H9 (cell line): ENCODE measurements at regions not wholly inside any gene's neighbourhood (a gene's known extent, or its start where the extent isn't known, plus 50 kb on each side); places are given as distances from the start of the nearest gene placed in this dataset.

ENCODE experiments used
- DNase-seq: peaks from one replicate; pipeline ENCODE4 v3.0.0-alpha.2; 2017
- H2AFZ ChIP-seq: one replicate; pipeline ENCODE4 v1.6.1; 2013; ENCODE audit warnings: mild to moderate bottlenecking, low read length, control low read depth, moderate library complexity
- H2AK5ac ChIP-seq: 2 replicates; pipeline ENCODE4 v1.6.1; 2013; ENCODE audit warnings: low read length, control low read depth, mixed read lengths; ENCODE audit not compliant: insufficient read length
- H2BK120ac ChIP-seq: one replicate; pipeline ENCODE4 v1.6.1; 2013; ENCODE audit warnings: low read depth, mild to moderate bottlenecking, low read length, control low read depth, inconsistent platforms; ENCODE audit not compliant: poor library complexity, severe bottlenecking
- H2BK12ac ChIP-seq: 2 replicates; pipeline ENCODE4 v1.6.1; 2013; ENCODE audit warnings: low read length, control low read depth, mixed read lengths, low read depth; ENCODE audit not compliant: insufficient read length
- H2BK15ac ChIP-seq: 2 replicates; pipeline ENCODE4 v1.6.1; 2013; ENCODE audit warnings: low read depth, low read length, control low read depth
- H2BK20ac ChIP-seq: one replicate; pipeline ENCODE4 v1.6.1; 2013; ENCODE audit warnings: low read depth, mild to moderate bottlenecking, low read length, control low read depth, inconsistent platforms; ENCODE audit not compliant: poor library complexity, severe bottlenecking
- H2BK5ac ChIP-seq: 2 replicates; pipeline ENCODE4 v1.6.1; 2013; ENCODE audit warnings: low read length, control low read depth, mixed read lengths; ENCODE audit not compliant: insufficient read length
- H3K14ac ChIP-seq: 2 replicates; pipeline ENCODE4 v1.6.1; 2013; ENCODE audit warnings: low read length, control low read depth; ENCODE audit not compliant: insufficient read depth
- H3K18ac ChIP-seq: 2 replicates; pipeline ENCODE4 v1.6.1; 2013; ENCODE audit warnings: low read depth, mild to moderate bottlenecking, mixed read lengths, low read length, control low read depth; ENCODE audit not compliant: insufficient read length
- H3K23ac ChIP-seq: 2 replicates; pipeline ENCODE4 v1.6.1; 2013; ENCODE audit warnings: low read length, control low read depth, mixed read lengths, low read depth; ENCODE audit not compliant: insufficient read length
- H3K23me2 ChIP-seq: 2 replicates; pipeline ENCODE4 v1.6.1; 2013; ENCODE audit warnings: low read depth, mild to moderate bottlenecking, mixed read lengths, low read length, control low read depth; ENCODE audit not compliant: insufficient read length, poor library complexity, severe bottlenecking
- H3K27ac ChIP-seq: 2 replicates; pipeline ENCODE4 v1.5.1; 2013; ENCODE audit warnings: low read length, control low read depth, mixed read lengths, low read depth; ENCODE audit not compliant: insufficient read length
- H3K27me3 ChIP-seq: 2 replicates; pipeline ENCODE4 v1.6.1; 2013; ENCODE audit warnings: low read length, control low read depth, inconsistent platforms; ENCODE audit not compliant: insufficient read depth
- H3K4ac ChIP-seq: 2 replicates; pipeline ENCODE4 v1.6.1; 2013; ENCODE audit warnings: low read depth, mild to moderate bottlenecking, control low read depth, inconsistent platforms, low read length, moderate library complexity
- H3K4me1 ChIP-seq: 2 replicates; pipeline ENCODE4 v1.6.1; 2013; ENCODE audit warnings: low read length, control low read depth, inconsistent platforms; ENCODE audit not compliant: insufficient read depth
- H3K4me2 ChIP-seq: 2 replicates; pipeline ENCODE4 v1.6.1; 2013; ENCODE audit warnings: low read length, control low read depth, mixed read lengths; ENCODE audit not compliant: insufficient read length, insufficient read depth
- H3K56ac ChIP-seq: 2 replicates; pipeline ENCODE4 v1.6.1; 2013; ENCODE audit warnings: low read depth, mild to moderate bottlenecking, mixed read lengths, low read length, control low read depth; ENCODE audit not compliant: insufficient read length
- H3K79me1 ChIP-seq: 2 replicates; pipeline ENCODE4 v1.6.1; 2013; ENCODE audit warnings: low read depth, mild to moderate bottlenecking, moderate library complexity, low read length, control low read depth, inconsistent platforms; ENCODE audit not compliant: insufficient read depth, poor library complexity, severe bottlenecking
- H3K79me2 ChIP-seq: 2 replicates; pipeline ENCODE4 v1.6.1; 2013; ENCODE audit warnings: low read length, control low read depth, inconsistent platforms; ENCODE audit not compliant: insufficient read depth
- H3K9ac ChIP-seq: 2 replicates; pipeline ENCODE4 v1.6.1; 2013; ENCODE audit warnings: low read length, control low read depth, mixed read lengths; ENCODE audit not compliant: insufficient read length; ENCODE audit errors: extremely low read depth
- H3K9me3 ChIP-seq: one replicate; pipeline ENCODE4 v1.6.1; 2013; ENCODE audit warnings: low read depth, low read length, inconsistent platforms; ENCODE audit not compliant: control insufficient read depth
- H3T11ph ChIP-seq: one replicate; pipeline ENCODE4 v1.6.1; 2013; ENCODE audit warnings: mild to moderate bottlenecking, low read length, control low read depth, inconsistent platforms
- H4K20me1 ChIP-seq: one replicate; pipeline ENCODE4 v1.6.1; 2013; ENCODE audit not compliant: control insufficient read depth, insufficient read length, insufficient read depth
- H4K5ac ChIP-seq: 2 replicates; pipeline ENCODE4 v1.6.1; 2013; ENCODE audit warnings: low read depth, mild to moderate bottlenecking, mixed read lengths, low read length, control low read depth; ENCODE audit not compliant: insufficient read length
- H4K8ac ChIP-seq: replicated peaks from 2 replicates; pipeline ENCODE4 v1.6.1; 2013; ENCODE audit warnings: low read length, control low read depth, mixed read lengths, low read depth; ENCODE audit not compliant: insufficient read length
- H4K91ac ChIP-seq: 2 replicates; pipeline ENCODE4 v1.6.1; 2013; ENCODE audit warnings: low read depth, mild to moderate bottlenecking, moderate library complexity, mixed read lengths, low read length, control low read depth; ENCODE audit not compliant: insufficient read length
- H3K27ac Mint-ChIP-seq, 3 experiments: 2 replicates in 2 of 3; 3 replicates in 1 of 3; pipeline ENCODE4 v1.8.0; 2020 to 2021; ENCODE audit warnings: mixed read lengths in 3 of 3, mild to moderate bottlenecking in 1 of 3, moderate library complexity in 1 of 3
- H3K27me3 Mint-ChIP-seq: 2 replicates; pipeline ENCODE4 v1.8.0; 2021; ENCODE audit warnings: low read depth, mild to moderate bottlenecking, moderate library complexity, mixed read lengths
- H3K36me3 Mint-ChIP-seq, 3 experiments: 2 replicates in 2 of 3; 3 replicates in 1 of 3; pipeline ENCODE4 v1.8.0; 2020 to 2021; ENCODE audit warnings: low read depth in 3 of 3, mixed read lengths in 3 of 3; ENCODE audit not compliant: insufficient read depth in 1 of 3
- H3K4me1 Mint-ChIP-seq, 2 experiments: 2 replicates each; pipeline ENCODE4 v1.8.0; 2020; ENCODE audit warnings: mixed read lengths in 2 of 2
- H3K4me3 Mint-ChIP-seq, 2 experiments: 2 replicates in 1 of 2; 3 replicates in 1 of 2; pipeline ENCODE4 v1.8.0; 2020 to 2021; ENCODE audit warnings: mild to moderate bottlenecking in 2 of 2, mixed read lengths in 2 of 2, moderate library complexity in 1 of 2
- H3K9me3 Mint-ChIP-seq, 2 experiments: 2 replicates in 1 of 2; 3 replicates in 1 of 2; pipeline ENCODE4 v1.8.0; 2020; ENCODE audit warnings: mild to moderate bottlenecking in 2 of 2, mixed read lengths in 2 of 2, moderate library complexity in 1 of 2
- CTCF ChIP-seq: fragments of 200-600 bp; sonication (generic); conservative IDR thresholded peaks from 3 replicates; pipeline ENCODE4 v1.8.0; 2021; ENCODE audit warnings: antibody characterized with exemption, mild to moderate bottlenecking
- WGBS: extraction: QIAGEN DNeasy Blood & Tissue Kit; methylation state at CpG from one replicate; pipeline ENCODE4 v1.1.7; 2013; ENCODE audit warnings: missing lambda C conversion rate, low lambda C conversion rate, mixed read lengths; ENCODE audit not compliant: insufficient read length; ENCODE audit errors: extremely low coverage; 5-methylcytosine and 5-hydroxymethylcytosine counted together

DNA sequence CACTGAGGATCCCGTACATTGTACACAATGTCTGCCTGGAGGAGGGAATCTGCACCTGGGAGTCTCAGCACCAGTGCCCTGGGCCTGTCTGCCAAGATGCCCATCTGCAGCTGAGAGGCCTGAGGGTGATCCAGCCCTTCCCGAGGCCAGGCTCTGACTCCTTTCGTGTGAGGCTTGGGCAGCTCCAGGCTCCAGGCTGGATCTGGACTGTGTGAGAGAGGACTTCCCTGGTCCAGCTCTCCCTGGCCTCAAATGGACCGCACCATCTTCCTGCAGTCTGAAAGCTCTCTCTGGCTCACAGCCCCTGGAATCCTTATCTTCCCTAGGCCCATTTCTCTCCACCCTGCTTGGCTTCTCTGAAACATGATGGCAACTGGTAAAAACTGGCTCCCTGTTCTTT, 324.6 kb downstream of the DYSF start:
- Histone ChIP-seq H3K18ac (no peak overlapping the region), H3K56ac (no peak overlapping the region), H3K27ac (no peak overlapping the region), H2AK5ac (no peak overlapping the region), H3K9me3 (no peaks in the 10 kb centered on the region), H3K9ac (no peak overlapping the region), H3K79me1 (no peaks in the 10 kb centered on the region), H4K5ac (no peak overlapping the region), H2BK12ac (no peak overlapping the region), H3K27me3 (no peaks in the 10 kb centered on the region; the same call in 1 of the 2 replicates), H2BK15ac (no peak overlapping the region), H3K23me2 (no peaks in the 10 kb centered on the region), H4K8ac (no peak overlapping the region), H4K20me1 (no peaks in the 10 kb centered on the region), H3K4ac (no peak overlapping the region), H3K4me2 (no peak overlapping the region), H2BK20ac (no peak overlapping the region), H4K91ac (no peak overlapping the region), H3K14ac (no peak overlapping the region), H2AFZ (no peak overlapping the region), H3K79me2 (no peaks in the 10 kb centered on the region), H3K4me1 (no peaks in the 10 kb centered on the region), H3K23ac (no peak overlapping the region), H2BK120ac (no peak overlapping the region), H3T11ph (no peak overlapping the region), H2BK5ac (no peak overlapping the region)
- H3K9me3 Mint-ChIP-seq, result no peaks in the 10 kb centered on the region
- TF ChIP-seq CTCF, result no peak
- no peak for DNase-seq
- H3K36me3 Mint-ChIP-seq, result no peaks in the 10 kb centered on the region
- H3K4me3 Mint-ChIP-seq, result no peak overlapping the region
- H3K4me1 Mint-ChIP-seq, result peaks cover 0 to 3% of the 10 kb centered on the region in 2 experiments; a peak in 1 of 4 replicates
- no peak overlapping the region; a peak in 1 of 7 replicates for H3K27ac Mint-ChIP-seq
- H3K27me3 Mint-ChIP-seq, result peaks cover 2% of the 10 kb centered on the region; the same call in 1 of the 2 replicates
- WGBS, result no CpG with 5 or more reads among the region's 4 CpGs
